22Rv1 (cell line): ENCODE measurements at regions not wholly inside any gene's neighbourhood (a gene's known extent, or its start where the extent isn't known, plus 50 kb on each side); places are given as distances from the start of the nearest gene placed in this dataset.

Experiments
- ZFX ChIP-seq: fragments of 450-650 bp; IDR thresholded peaks from 2 replicates; pipeline ENCODE4 v1.6.1; 2017; ENCODE audit warnings: antibody characterized with exemption, borderline replicate concordance
- TF ChIP-seq, protein P1 (sequence below): fragments of 450-650 bp; IDR thresholded peaks from 2 replicates; pipeline ENCODE4 v1.5.1; 2017; ENCODE audit warnings: mild to moderate bottlenecking

DNA sequence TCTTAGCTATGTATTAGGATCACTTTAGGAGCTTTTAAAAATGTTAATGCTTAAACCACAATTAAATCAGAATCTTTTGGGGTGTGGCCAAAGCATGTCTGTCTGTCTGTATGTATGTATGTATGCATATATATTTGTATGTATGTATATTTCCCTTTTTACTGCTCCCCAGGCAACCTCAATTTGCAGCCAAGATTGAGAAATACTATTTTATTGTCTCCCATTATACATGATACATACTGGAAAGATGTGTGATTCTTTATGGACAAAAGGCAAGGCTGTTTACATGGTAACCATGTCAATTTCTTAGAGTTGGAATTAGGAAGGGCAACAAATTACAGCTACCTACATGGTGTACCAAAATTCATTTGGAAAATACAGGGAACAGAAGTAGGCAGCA lies 783.6 kb downstream of the ETS1 start:
- TF ChIP-seq, protein P1, sequence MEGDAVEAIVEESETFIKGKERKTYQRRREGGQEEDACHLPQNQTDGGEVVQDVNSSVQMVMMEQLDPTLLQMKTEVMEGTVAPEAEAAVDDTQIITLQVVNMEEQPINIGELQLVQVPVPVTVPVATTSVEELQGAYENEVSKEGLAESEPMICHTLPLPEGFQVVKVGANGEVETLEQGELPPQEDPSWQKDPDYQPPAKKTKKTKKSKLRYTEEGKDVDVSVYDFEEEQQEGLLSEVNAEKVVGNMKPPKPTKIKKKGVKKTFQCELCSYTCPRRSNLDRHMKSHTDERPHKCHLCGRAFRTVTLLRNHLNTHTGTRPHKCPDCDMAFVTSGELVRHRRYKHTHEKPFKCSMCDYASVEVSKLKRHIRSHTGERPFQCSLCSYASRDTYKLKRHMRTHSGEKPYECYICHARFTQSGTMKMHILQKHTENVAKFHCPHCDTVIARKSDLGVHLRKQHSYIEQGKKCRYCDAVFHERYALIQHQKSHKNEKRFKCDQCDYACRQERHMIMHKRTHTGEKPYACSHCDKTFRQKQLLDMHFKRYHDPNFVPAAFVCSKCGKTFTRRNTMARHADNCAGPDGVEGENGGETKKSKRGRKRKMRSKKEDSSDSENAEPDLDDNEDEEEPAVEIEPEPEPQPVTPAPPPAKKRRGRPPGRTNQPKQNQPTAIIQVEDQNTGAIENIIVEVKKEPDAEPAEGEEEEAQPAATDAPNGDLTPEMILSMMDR, result no peak
- TF ChIP-seq ZFX, result no peak
